Epithelial cell of proximal tubule (primary cell): ENCODE measurements at regions not wholly inside any gene's neighbourhood (a gene's known extent, or its start where the extent isn't known, plus 50 kb on each side); places are given as distances from the start of the nearest gene placed in this dataset.
A peak's percentile ranks its signal among the peaks of the same experiment; 100 is the strongest.

Source experiments
- DNase-seq: peaks from one replicate; pipeline ENCODE4 v3.0.0-alpha.2; 2011; ENCODE audit warnings: low read depth
- H3K4me3 ChIP-seq: 2 replicates; pipeline ENCODE4 v1.5.1; 2011; ENCODE audit warnings: low read depth, mild to moderate bottlenecking, low read length
- TF ChIP-seq, protein P1 (sequence below): conservative IDR thresholded peaks from 2 replicates; pipeline ENCODE4 v1.5.1; 2012; ENCODE audit warnings: low read depth, mild to moderate bottlenecking, low read length

DNA sequence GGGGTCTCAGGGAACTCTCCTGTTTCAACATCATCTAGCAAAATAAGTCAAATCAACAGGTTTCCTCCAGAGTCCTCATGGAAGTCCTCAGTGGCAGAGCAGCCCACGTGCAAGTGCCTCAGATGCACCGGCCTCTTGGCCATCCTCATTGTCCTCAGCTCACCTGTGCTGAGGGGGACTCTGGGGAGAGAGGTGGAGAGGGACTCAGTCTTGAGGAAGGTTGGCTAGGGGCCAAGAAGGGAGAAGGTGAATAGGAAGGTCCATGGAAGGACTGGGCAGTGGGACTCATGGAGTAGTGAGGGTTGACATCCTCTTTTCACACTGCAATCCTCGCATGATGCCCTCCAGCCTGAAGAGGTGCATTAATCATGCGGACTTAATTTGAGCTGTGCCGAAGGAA lies 77.9 kb upstream of the DUSP22 start:
- TF ChIP-seq, protein P1, sequence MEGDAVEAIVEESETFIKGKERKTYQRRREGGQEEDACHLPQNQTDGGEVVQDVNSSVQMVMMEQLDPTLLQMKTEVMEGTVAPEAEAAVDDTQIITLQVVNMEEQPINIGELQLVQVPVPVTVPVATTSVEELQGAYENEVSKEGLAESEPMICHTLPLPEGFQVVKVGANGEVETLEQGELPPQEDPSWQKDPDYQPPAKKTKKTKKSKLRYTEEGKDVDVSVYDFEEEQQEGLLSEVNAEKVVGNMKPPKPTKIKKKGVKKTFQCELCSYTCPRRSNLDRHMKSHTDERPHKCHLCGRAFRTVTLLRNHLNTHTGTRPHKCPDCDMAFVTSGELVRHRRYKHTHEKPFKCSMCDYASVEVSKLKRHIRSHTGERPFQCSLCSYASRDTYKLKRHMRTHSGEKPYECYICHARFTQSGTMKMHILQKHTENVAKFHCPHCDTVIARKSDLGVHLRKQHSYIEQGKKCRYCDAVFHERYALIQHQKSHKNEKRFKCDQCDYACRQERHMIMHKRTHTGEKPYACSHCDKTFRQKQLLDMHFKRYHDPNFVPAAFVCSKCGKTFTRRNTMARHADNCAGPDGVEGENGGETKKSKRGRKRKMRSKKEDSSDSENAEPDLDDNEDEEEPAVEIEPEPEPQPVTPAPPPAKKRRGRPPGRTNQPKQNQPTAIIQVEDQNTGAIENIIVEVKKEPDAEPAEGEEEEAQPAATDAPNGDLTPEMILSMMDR, result no peak
- H3K4me3 ChIP-seq, result no peak overlapping the region
- DNase-seq, result no peak

DNA sequence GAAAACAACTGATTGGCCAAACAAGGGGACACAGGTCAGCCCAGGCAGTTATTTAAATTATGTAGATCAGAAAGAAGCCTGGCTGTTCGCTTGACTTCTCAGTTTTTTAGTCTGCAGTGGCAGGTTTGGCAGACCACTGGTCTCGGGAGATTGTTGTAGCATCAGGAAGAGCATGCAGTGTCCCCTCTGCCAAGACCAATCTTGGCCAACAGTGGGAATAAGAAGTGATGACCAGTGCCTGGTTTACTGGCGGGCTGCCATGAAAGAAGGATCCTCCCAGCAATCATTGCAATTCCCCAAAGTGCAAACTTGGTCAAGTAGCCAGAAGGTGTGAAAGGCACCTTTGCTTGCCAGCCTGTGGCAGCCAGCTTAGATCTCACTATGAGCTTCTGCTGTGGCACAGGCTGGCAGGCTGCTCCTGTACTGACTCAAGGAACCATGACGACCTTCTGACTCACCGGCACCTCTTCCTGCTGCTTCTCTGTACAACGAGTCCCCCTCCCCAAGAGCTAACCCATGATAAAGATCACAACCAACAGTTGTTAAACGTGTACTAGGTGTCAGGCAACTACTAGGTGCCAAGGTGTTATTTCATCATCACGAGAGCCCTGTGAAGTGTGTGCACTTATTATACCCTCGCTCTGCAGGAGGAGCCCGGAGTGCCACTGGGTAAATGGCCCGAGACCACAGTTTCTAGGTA lies 76.8 kb upstream of the DUSP22 start:
- TF ChIP-seq, protein P1, result no peak
- no peak overlapping the region for H3K4me3 ChIP-seq
- DNase-seq, result peak; percentile 85

DNA sequence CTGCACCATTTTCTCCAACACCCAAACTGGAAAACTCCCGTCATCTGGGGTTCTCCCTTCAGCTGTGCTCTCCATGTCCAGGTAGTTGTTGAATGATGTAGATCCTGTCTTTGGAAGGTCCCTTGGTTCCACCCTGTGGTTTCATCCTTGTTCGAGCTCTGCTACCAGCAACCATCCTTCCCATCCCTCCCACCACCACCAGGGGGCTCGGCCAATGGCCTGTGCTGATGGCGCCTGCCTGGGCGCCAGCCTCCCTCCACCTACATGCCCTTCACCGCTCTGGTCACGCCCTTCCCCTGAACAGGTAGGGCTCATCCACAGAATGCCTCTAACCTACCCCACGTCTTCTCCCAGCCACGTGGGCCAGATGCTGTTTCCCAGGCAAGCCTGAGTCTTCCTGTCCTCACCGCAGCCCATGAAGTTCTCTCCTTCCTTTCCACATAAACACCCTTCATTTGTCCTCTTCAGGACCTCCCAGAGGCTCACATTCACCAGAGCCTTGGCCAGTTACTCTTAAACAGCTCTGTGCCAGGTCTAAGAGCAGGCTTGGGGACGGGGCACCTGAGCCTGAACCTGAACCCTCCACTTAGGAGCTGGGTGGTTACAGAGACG lies 75.1 kb upstream of the DUSP22 start:
- H3K4me3 ChIP-seq, result no peak overlapping the region
- DNase-seq, result no peak
- TF ChIP-seq, protein P1, result peak; percentile 53

DNA sequence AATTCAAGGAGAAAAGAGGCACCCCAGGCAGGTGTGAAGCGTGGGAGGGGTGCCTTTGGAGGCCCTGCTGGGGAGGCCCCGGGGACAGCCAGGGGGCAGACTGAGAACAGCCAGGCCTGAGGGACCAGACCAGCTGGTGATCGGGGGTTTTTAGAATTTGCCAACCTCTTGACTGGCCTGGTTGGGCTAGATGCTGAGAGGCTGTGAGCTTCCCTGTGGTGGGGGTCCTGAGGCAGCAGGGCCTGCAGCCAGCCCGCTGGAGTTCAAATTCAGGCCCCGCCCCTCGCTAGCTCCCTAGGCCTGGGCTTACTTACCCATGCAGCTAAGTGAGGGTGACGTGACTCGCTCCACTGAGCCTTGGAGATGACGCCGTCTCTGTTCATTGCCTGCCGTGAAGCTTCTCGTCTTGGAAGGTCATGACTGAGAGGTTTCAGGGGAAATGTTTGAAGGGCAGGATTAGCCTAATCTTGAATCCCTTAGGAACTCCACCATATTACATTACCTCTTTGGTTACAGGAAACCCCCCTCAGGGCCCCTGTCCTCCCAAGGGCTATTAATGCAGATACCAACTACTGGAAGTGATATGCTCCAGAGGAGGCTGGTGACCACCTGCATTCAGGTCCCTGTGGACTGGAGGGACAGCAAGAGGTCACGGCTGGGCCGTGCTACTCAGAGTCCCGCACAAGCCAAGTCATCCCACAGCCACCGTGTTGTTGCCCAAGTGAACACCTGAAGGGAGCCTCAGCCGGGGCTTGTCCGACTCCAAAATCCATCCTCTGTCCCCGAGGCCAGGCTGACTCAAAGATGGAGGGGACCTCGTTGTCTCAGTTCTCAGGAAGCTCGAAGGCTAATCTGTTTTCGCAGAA lies 73.9 kb upstream of the DUSP22 start:
- TF ChIP-seq, protein P1, result peak; percentile 13
- no peak overlapping the region for H3K4me3 ChIP-seq
- no peak for DNase-seq

DNA sequence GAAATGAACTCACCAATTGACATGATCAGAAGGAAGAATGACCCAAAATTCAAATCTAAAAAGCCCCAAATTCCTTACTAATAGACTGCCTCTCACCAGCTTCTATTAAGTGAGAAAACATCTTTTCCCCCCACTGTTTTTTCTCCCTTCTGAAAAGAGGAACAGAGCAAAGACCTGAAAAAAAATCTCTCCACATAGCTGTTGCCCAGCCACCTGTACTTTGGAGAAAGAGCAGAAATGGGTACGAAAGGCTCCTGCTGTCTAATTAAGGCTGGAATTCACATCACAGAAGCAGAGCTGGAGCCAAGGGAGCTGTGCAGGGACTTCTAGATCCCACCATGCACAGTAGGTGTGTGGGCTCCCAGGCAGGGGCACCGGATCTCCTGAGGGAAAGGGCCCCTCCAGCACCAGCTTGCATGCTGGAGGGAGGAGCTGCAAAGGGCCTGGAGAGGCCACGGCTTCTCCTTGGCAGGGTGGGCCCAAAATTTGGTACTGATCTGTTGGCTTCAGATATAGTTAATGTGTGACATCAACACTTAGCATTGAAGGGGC lies 73.2 kb upstream of the DUSP22 start:
- no peak for DNase-seq
- TF ChIP-seq, protein P1, result no peak

DNA sequence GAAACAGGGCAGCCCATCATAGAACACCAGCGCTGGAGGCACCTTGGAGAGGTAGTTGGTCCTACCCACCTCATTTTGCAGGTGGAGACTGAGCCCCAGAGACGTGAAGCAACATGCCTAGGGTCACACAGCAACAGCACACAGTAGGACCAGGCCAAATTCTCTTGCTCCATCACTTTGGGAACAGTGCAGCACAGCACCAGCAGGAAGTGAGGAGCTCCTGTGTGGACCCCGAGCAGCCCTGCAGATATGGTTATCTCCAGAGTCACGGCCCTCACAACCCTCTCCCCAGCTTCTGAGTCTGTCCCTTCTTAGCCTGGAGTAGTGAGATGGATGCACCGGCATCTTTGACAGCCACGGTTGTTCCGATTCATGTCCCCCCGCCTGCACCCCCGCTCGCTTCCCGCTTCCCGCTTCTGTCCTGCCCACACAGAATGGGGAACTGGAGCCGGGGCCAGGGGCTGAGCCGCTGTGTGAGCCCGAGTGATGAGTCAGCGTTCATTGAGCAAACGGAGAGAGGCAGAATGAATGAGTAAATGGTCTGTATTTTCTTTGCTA lies 72.6 kb upstream of the DUSP22 start:
- no peak overlapping the region for H3K4me3 ChIP-seq
- no peak for DNase-seq
- TF ChIP-seq, protein P1, result no peak

More for the DNA sequence above, 73.2 kb upstream of the DUSP22 start:
- no peak overlapping the region for H3K4me3 ChIP-seq
